H7 (cell line): ENCODE measurements at regions not wholly inside any gene's neighbourhood (a gene's known extent, or its start where the extent isn't known, plus 50 kb on each side); places are given as distances from the start of the nearest gene placed in this dataset.
A peak's percentile ranks its signal among the peaks of the same experiment; 100 is the strongest.

ENCODE experiments used
- DNase-seq: peaks from one replicate; pipeline ENCODE4 v3.0.0; 2012
- H3K27me3 ChIP-seq: 2 replicates; pipeline ENCODE4 v1.6.0; 2011; ENCODE audit warnings: mild to moderate bottlenecking, low read length; ENCODE audit not compliant: control insufficient read depth, insufficient read depth
- H3K36me3 ChIP-seq: replicated peaks from 2 replicates; pipeline ENCODE4 v1.5.1; 2011; ENCODE audit warnings: low read length; ENCODE audit not compliant: control insufficient read depth, insufficient read depth
- H3K4me3 ChIP-seq: 2 replicates; pipeline ENCODE4 v1.5.1; 2011; ENCODE audit warnings: low read depth, mild to moderate bottlenecking, control low read depth, low read length, moderate library complexity; ENCODE audit not compliant: insufficient read depth

- H3K36me3 ChIP-seq, result no peaks in the 10 kb centered on the region
- no peak overlapping the region for H3K4me3 ChIP-seq
- peak; percentile 50 for DNase-seq
- H3K27me3 ChIP-seq, result no peaks in the 10 kb centered on the region
These were observed 152.5 kb upstream of the NFIB start for GRCh38 chr9:14466429-14466818.

DNA sequence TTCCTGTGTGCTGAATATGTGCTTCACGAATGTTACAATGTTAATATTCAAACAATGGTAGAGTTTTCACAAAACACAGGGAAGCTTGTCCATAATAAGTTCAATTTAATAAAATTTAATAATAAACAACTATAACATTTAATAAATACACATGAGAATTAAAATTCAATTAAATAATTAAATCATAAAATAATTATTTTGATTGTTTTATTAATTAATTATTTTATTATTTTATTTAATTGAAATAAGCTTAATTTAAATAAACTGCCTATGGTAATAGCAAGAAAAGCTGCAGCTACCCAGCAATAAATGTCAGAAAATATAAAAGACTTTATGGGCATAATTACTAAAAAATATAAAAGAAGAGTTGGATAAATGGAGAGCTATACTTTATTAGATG, 149.0 kb upstream of the NFIB start:
- no peak for DNase-seq
- Histone ChIP-seq H3K4me3 (no peak overlapping the region), H3K36me3 (no peaks in the 10 kb centered on the region), H3K27me3 (no peaks in the 10 kb centered on the region)

GRCh38 chr9:14455243-14455642, 141.3 kb upstream of the NFIB start:
- no peaks in the 10 kb centered on the region for H3K36me3 ChIP-seq
- no peaks in the 10 kb centered on the region for H3K27me3 ChIP-seq
- no peak overlapping the region for H3K4me3 ChIP-seq
- no peak for DNase-seq

DNA sequence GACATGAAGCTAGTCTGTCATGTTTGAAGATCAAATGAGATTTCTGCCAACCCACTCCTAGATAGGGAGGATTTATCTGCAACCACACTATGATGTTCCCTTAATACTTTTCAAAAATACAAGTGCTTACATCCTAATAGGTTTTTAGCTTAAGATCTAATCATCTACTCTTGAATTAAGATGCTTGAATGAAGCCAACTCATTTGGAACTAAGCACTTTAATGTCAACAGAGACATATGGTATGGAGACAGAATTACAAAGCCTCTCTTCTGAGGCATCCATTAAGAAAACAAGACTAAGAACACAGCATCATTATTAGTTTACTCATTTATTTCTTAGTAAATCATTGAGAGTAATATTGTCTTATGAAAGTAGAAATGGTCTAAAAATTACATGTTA, 139.3 kb upstream of the NFIB start:
- Histone ChIP-seq H3K36me3 (no peaks in the 10 kb centered on the region), H3K4me3 (no peak overlapping the region), H3K27me3 (no peaks in the 10 kb centered on the region)
- no peak for DNase-seq

DNA sequence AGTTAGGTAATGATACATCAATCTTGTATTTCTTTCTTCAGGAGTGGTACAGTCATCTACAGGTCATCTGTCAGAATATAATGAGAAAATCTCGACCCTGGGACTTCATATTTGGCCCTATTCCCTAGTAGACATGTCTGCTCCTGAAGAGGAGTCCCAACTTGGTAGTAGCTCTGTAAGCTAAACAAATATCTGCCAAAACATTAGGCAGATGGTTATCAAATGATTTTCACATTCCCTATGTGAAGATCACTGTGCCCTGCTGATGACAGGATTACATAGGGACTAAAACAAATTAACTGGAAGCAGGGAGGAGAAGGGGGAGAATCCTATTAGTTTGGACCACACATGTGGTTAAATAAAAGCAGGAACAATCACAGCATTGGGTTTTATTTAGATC, 138.6 kb upstream of the NFIB start:
- H3K36me3 ChIP-seq, result no peaks in the 10 kb centered on the region
- H3K27me3 ChIP-seq, result no peaks in the 10 kb centered on the region
- H3K4me3 ChIP-seq, result no peak overlapping the region
- no peak for DNase-seq

- no peaks in the 10 kb centered on the region for H3K27me3 ChIP-seq
- H3K36me3 ChIP-seq, result no peaks in the 10 kb centered on the region
- no peak for DNase-seq
- H3K4me3 ChIP-seq, result no peak overlapping the region
These were observed 138.0 kb upstream of the NFIB start for GRCh38 chr9:14451949-14452348.

GRCh38 chr9:14447103-14447502, 133.2 kb upstream of the NFIB start:
- H3K36me3 ChIP-seq, result no peaks in the 10 kb centered on the region
- no peaks in the 10 kb centered on the region for H3K27me3 ChIP-seq
- no peak overlapping the region for H3K4me3 ChIP-seq
- no peak for DNase-seq

- H3K27me3 ChIP-seq, result no peaks in the 10 kb centered on the region
- no peak overlapping the region for H3K4me3 ChIP-seq
- H3K36me3 ChIP-seq, result no peaks in the 10 kb centered on the region
- no peak for DNase-seq
These were observed 132.0 kb upstream of the NFIB start for GRCh38 chr9:14445946-14446345.

- no peak for DNase-seq
- H3K27me3 ChIP-seq, result no peaks in the 10 kb centered on the region
- no peaks in the 10 kb centered on the region for H3K36me3 ChIP-seq
These were observed 129.0 kb upstream of the NFIB start for GRCh38 chr9:14442956-14443355.

DNA sequence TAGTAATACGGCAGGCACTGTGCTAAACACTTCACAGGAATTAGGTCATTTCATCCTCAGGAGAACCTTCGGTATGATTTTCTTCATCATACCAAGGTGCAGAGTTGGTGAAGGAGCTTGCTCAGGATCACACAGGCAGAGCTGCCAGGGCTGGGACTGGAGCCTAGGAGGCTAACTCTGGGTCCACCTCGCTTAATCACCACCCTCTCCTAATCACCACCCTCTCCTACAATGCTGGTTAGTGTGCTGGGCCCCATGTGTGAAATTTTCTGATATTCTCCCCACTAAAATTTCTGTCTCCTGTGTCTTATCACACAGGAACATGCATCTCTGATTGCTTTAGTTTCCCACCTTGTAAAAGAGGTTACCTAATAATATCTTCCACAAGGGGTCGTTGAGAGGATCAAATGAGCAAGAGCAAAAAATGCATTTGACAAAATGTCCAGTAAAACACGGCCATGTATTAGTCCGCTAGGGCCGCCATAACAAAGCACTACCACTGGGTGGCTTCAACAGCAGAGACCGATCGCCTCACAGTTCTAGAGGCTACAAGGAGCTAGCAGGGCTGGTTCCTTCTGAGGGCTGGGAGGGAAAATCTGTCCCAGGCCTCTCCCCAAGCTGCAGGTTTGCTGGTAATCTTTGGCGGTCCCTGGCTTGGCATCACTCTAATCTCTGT, 128.2 kb upstream of the NFIB start:
- DNase-seq, result peak; percentile 16
- no peaks in the 10 kb centered on the region for H3K27me3 ChIP-seq
- H3K36me3 ChIP-seq, result no peaks in the 10 kb centered on the region
- no peak overlapping the region for H3K4me3 ChIP-seq

More at GRCh38 chr9:14442956-14443355, 129.0 kb upstream of the NFIB start:
- H3K4me3 ChIP-seq, result no peak overlapping the region

DNA sequence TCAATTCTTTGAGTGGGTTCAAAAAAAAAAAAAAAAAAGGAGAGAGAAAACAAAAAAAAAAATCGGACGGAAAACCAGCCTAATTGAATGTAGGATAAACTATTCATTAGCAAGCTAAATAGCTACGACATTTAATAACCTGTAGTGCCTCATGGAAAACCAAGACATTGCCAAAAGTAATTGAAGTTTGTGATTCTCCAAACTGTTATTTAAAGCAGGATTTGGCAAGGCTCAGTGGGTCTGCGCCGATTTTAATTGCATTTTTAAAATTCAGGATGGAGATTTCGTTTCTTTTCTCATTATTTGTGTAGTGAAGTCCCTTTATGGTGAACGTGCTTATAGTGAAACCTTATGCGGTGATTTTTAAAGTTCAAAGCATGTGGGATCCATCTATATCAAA, 127.2 kb upstream of the NFIB start:
- H3K36me3 ChIP-seq, result no peaks in the 10 kb centered on the region
- H3K4me3 ChIP-seq, result no peak overlapping the region
- H3K27me3 ChIP-seq, result no peaks in the 10 kb centered on the region
- no peak for DNase-seq

- no peaks in the 10 kb centered on the region for H3K36me3 ChIP-seq
- DNase-seq, result no peak
- H3K27me3 ChIP-seq, result no peaks in the 10 kb centered on the region
- H3K4me3 ChIP-seq, result no peak overlapping the region
These were observed 126.1 kb upstream of the NFIB start for GRCh38 chr9:14440062-14440461.

- Histone ChIP-seq H3K36me3 (no peaks in the 10 kb centered on the region), H3K27me3 (no peaks in the 10 kb centered on the region), H3K4me3 (no peak overlapping the region)
- DNase-seq, result no peak
These were observed 125.6 kb upstream of the NFIB start for GRCh38 chr9:14439555-14439954.

GRCh38 chr9:14438232-14439021, 124.5 kb upstream of the NFIB start:
- Histone ChIP-seq H3K4me3 (no peak overlapping the region), H3K36me3 (no peaks in the 10 kb centered on the region), H3K27me3 (no peaks in the 10 kb centered on the region)
- DNase-seq, result no peak

GRCh38 chr9:14437354-14438231, 123.7 kb upstream of the NFIB start:
- Histone ChIP-seq H3K36me3 (no peaks in the 10 kb centered on the region), H3K27me3 (no peaks in the 10 kb centered on the region), H3K4me3 (no peak overlapping the region)
- no peak for DNase-seq
